HepG2 (cell line): ENCODE measurements at regions not wholly inside any gene's neighbourhood (a gene's known extent, or its start where the extent isn't known, plus 50 kb on each side); places are given as distances from the start of the nearest gene placed in this dataset.

Source experiments
- EZH2 ChIP-seq: conservative IDR thresholded peaks from 2 replicates; pipeline ENCODE4 v1.6.1; 2012; ENCODE audit warnings: mild to moderate bottlenecking, low read depth, low read length, moderate library complexity
- TF ChIP-seq, protein P1 (sequence below): sonication (generic); formaldehyde crosslinking; IDR thresholded peaks from 2 replicates; pipeline ENCODE4 v1.5.0; 2020; ENCODE audit warnings: mild to moderate bottlenecking, missing genetic modification reagents, moderate library complexity

DNA sequence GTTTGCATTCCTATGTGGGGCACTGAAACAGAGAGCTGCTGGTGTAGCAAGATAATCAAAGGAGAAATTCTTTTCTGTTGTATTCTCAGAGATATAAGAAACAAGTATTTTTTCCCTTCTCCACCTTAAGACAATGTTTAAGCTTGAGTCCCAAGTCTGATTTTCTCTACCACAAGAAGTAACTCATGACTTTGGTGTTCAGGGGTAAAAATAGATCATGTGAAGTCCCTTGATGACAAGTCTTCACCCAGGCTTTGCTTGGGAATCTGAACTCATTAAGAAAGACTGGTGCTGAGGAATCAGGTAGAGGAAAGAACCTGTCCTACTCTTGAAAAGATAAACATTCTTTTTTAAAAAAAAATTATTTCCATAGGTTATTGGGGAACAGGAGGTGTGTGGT, 205.6 kb downstream of the ALDH8A1 start:
- no peak for TF ChIP-seq EZH2
- TF ChIP-seq, protein P1, sequence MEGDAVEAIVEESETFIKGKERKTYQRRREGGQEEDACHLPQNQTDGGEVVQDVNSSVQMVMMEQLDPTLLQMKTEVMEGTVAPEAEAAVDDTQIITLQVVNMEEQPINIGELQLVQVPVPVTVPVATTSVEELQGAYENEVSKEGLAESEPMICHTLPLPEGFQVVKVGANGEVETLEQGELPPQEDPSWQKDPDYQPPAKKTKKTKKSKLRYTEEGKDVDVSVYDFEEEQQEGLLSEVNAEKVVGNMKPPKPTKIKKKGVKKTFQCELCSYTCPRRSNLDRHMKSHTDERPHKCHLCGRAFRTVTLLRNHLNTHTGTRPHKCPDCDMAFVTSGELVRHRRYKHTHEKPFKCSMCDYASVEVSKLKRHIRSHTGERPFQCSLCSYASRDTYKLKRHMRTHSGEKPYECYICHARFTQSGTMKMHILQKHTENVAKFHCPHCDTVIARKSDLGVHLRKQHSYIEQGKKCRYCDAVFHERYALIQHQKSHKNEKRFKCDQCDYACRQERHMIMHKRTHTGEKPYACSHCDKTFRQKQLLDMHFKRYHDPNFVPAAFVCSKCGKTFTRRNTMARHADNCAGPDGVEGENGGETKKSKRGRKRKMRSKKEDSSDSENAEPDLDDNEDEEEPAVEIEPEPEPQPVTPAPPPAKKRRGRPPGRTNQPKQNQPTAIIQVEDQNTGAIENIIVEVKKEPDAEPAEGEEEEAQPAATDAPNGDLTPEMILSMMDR (CRISPR knock-in tag): no peak
